NCI-H2029 treated with DMSO at 0.1 percent for 48 hours (cell line): ENCODE measurements at regions not wholly inside any gene's neighbourhood (a gene's known extent, or its start where the extent isn't known, plus 50 kb on each side); places are given as distances from the start of the nearest gene placed in this dataset.
"Not testable (repeated sequence)": the region's sequence is repeated elsewhere in the genome, so short reads cannot be mapped to it uniquely, and the experiment has no call there.

Experiments used
- DNase-seq: peaks from one replicate; lab custom pipeline; 2025; lab: John Stamatoyannopoulos, UW

DNA sequence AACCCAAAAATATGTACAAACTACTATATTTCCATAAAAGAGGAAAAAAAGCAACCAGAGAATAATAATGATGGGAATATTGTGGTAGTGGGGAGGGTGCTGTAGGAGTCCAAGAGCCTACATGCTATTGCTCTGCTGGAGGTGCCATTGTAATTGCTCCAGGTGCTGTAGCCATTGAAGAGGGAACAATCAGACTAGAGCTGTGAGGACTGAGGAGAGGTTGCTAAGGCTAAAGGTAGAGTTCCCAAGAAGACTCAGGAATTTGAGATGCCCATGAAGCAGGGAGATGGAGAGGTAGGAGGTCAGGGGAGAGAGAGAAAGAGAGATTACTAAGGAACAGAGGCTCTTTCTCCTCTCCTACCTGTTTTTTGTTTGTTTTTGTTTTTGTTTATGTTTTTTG, 394.0 kb downstream of the DMRTA1 start:
- DNase-seq, result no peak

DNA sequence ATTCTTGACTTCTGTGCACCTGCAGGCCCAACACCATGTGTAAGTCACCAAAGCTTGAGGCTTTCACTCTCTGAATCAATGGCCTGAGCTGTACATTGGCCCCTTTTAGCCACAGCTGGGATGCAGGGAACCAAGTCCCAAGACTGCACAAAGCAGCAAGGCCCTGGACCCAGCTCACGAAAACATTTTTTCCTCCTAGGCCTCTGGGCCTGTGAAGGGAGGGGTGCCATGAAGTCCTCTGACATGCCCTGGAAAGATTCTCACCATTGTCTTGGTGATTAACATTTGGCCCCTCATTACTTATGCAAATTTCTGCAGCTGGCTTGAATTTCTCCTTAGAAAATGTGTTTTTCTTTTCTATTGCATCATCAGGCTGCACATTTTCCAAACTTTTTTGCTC, 398.6 kb downstream of the DMRTA1 start:
- DNase-seq, result not testable (repeated sequence)

DNA sequence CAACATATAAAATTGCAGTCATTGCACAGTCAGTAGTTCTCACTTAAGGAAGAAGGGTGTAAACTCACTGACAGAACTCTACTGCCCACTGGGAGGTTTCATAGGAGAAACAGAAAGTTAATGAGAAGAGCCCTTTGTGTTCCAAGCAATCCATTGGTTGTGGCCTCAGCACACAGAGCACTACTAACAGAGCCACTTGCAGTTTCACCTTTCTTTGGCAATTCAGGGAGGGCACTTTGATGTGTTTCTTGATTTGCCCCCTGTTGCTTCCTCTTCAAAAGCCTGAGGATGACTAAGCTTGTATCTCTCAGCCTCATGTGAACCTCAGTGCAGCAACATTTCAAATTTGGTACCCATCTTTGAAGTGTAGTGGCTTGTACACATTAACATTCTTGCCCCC, 409.4 kb downstream of the DMRTA1 start:
- no peak for DNase-seq

DNA sequence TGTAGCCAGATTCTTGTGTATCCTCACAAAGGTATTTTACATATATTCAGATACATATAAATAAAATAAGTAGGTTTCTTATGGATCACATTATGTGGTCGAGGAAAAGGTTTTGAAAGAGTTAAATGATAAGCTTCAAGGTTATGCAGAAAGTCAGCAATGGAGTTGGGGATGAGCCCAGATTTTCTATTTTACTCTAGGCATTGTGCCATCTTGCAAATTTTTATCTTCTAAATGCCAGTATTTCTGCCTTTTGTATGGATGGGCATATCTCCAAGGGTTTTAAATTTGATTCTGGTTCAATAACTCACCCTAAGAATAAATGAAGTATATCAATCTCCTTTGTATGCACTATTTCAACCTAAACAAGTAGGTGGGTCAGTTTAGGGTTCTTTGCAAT, 410.7 kb downstream of the DMRTA1 start:
- DNase-seq, result no peak

DNA sequence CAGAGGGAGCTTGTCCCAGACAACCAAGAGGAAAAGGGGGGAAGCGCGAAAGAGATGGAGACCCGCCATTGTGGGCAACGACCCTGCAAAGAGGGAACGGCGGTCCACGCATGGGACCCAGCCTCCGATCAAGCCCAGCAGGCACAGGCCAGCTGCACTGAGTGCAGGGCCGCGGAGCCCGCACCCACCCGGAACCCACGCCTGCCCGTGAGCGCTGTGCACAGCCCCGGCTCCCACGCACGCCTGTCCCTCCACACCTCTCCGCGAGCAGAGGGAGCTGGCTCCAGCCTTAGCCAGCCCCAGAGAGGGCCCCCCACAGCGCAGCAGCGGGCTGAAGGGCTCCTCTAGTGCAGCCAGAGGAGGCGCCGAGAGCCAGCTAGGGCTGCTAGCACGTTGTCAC, 416.5 kb downstream of the DMRTA1 start:
- no peak for DNase-seq

DNA sequence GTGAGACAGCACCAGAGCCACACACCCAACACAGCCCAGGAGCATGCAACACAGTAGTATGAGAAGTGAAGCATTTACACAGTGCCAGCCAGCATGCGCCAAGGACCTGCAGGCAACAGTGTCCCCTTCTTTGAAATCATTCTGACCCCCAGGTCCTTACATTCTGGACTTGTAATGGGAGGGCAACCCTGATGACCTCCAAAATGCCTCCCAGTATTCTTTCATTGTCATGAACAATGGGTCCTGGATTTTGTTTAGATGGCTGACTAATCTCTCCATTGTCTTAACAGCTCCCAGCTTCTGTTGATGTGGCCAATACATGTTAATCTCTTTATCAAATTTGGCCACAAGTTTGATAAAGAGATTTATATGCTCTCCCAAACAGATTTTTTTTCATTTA, 417.1 kb downstream of the DMRTA1 start:
- DNase-seq, result no peak

DNA sequence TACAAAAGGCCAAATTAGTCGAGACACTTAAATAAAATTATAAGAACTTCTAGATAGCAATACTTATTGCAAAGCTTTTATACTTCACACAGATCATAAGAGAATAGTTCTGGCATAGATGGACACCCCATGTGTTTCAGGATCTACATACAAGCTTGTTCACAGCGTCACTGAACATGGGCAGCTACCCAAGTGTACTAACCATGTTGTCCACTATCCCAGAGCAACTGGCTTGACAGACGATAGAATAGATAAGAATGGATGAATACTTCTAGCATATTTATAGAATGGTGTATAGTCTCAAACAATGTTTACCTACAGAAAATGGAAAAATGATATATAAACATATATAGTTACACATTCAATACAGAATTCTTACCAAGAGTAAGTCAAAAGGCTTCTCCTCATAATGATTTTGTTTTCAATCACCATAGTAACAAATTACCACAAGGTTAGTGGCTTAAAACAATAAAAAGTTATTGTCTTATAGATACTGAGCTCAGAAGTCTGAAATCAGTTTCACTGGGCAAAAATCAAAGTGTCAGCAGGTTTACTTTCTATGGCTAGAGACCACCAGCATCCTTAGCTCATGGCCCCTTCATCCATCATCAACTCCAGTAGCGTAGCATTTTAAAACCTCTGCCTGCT, 446.7 kb downstream of the DMRTA1 start:
- DNase-seq, result no peak

DNA sequence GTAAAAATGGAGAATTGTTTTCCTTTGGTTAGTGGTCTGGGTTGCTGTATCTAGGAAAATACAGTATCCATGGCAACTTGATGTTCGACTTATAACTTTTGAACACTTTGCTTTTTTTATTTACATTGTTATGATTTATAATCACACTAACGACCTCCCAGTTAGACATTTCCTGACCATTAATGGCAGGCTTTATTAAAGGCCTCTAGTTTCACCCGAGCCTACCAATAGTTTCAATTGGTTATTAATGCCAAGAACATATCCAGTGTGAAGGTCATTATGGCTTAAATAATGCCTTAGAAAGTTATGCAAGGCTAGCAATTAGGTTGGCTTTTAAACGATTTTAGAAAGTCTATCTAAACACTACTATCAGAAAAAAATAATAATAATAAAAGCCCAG, 452.0 kb downstream of the DMRTA1 start:
- no peak for DNase-seq

DNA sequence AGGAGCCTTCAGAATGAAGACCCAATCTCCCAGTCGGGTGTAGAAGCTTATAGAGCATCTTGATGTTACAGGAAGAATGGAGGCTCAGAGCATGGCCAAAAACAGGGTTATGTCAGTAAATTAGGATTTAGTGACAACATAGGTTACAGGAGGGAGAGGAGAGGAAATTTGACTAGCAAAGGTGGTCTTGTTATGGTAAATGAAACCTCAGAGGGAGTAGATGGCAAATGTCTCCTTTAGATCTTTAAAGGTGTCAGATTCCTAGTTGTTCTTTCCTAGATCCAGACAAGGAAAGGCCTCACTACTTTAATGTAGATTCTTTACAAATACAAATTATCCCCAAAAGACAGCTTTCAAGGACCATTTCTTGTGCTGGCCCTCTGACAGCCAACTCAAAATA, 465.0 kb downstream of the DMRTA1 start:
- DNase-seq, result no peak

DNA sequence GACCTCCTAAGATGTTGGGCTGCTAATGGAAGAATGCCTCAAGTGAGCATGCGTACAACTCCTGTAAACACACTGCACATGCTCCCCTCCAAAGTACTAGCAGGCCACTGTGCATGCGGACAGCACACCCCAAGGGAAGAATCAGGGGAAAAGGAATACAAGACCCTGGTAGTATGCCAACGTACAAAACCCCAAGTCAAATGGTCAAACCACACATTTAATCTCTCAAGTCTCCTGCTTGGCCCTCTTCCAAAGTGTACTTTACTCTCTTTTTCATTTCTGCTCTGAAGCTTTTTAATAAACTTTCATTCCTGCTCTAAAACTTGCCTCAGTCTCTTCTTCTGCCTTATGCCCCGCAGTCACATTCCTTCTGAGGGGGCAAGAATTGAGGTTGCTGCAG, 466.4 kb downstream of the DMRTA1 start:
- no peak for DNase-seq

DNA sequence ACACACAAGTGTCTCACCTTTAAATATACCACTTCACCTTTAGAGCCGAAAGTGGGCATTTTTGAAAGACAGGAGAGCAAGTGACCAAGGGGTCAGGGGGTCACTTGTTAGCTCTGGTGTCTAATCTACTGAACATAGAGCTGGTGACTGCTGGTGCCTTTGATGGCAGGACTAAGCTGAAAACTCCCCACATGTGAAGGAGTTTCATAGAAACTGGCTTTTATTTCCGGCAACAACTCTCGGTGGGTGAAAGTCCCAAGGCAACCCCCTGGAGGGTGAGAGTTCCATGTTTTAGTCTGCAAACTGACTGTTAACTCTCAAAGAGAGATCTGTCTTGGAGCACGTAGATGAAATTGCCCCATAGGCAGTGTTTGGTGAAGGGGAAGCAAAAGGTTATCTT, 466.9 kb downstream of the DMRTA1 start:
- no peak for DNase-seq

DNA sequence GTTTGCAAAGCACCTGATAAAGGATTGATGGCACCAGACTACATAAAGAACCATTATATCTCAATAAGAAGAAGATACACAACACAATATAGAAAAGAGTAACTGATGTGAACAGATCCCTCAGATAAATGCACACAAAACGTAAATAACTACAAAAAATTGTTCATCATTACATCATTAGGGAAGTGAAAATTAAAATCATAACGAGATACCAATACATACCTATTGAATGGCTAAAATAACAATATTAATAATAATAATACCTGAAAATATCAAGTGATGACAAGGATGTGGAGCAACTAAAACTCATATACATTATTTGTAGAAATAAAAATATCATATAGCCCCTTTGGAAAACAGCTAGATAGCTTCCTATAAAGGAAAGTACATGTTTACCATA, 469.5 kb downstream of the DMRTA1 start:
- no peak for DNase-seq

DNA sequence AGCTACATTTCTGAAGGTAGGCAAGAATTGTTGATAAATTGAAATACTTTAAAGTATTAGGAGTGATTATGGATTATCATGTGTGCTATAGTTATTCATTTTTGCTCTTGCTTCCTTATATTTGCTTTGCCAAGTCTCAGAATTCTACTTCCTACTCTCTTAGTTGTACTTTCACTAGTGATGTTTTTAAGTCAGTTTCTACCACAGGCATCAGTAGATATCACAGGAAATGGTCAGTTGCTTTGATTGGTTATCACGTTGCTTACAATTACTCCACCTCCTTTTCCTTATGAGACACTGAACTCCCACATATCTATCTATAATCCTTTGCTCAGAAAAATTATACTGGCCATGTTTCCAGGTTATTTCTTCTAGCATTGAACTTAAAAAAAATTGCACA, 472.8 kb downstream of the DMRTA1 start:
- no peak for DNase-seq

DNA sequence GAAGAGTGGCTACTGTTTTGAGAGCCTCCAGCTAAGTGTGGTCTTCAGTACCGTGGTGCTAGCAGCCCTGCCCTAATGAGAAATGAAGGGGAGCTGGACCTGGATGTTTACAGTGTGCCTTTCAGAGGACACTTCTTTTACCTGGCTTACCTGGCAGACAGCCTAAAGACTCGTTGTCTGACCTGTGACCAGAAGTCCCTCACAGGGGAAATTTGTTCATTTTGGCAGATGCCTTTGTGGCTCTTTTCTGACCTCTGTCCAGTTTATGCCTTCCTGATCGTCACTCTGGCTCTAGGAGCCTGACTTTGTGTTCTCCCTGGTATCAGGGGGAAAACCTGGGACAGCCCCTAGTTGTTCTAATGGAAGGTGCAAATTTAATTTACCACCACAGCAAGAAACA, 475.1 kb downstream of the DMRTA1 start:
- no peak for DNase-seq

DNA sequence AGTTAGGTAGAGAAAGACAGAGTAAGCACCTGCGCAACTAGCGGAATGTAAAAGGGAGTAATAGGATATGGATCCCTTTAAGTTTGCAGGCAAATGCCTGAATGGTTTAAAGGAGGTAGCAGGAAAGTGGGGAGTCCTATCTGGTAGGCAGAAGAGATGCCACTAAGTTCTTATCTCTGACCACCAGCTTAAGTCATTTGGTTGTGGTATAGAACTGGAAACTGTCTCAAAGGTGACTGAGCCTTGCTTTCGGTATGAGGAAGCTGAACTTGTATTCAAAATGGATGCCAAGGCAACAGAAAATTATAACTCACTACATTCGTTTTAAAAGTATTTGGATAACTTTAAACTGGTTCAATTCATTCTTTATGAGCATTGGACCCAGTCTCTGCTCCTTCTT, 475.6 kb downstream of the DMRTA1 start:
- no peak for DNase-seq

DNA sequence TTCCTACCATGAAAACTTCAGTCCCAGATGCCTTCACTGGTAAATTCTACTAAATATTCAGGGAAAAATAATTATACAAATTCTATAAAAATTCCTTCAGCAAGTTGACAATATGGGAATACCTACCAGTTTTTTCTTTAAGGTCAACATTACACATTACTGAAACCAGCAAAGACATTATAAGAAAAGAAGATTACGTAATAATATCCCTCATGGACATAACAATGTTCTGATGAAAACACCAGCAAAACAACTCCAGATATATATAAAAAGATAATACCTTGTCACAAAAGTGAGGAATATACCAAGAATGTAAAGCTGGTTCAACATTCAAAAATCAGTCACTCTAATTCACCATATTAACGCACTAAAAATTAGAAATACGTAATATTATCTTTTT, 507.9 kb downstream of the DMRTA1 start:
- DNase-seq, result no peak

DNA sequence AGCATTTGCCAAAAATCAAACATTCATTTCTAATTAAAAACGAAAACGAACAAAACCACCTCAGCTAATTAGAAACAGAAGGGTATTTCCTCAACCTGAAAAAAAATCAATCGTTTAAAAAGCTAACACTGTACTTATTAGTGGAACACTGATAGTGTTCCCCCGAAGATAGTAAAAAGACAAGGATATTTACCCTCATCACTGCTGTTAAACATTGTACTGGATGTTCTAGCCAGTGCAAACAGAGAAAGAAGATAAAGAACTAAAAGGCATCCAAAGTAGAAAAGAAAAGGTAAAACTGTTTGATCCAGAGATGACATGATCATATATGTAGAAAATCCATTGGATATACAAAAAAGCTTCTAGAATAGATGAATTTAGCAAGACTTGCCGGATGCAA, 508.3 kb downstream of the DMRTA1 start:
- no peak for DNase-seq

DNA sequence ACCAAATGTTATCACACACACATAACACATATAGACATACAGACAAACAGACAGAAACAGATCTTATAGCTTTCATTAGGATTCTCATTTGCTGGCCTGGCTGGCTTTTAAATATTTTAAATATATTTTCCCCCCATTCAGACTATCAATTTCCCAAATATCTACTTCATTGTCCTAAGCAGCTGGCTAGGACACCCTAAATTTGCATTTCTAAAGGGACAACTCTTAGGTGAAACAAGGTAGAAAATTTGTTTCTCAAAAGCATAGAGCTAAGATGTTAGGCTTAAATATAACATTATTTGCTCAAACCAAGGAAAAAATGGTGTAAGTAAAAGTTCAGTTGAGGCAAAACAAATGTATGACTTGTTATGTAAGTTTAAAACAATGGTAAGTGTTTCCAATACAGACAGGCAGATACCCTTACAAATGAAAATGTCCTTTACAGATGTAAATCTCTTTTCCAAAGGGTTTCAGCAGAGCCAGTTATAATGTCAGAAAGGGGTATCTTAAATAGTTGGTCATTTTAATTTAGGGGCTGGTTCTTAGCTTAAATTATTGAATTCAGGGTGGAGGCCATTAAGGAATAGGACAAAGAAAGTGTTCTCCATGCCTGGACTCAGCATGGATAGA, 522.8 kb downstream of the DMRTA1 start:
- DNase-seq, result no peak

DNA sequence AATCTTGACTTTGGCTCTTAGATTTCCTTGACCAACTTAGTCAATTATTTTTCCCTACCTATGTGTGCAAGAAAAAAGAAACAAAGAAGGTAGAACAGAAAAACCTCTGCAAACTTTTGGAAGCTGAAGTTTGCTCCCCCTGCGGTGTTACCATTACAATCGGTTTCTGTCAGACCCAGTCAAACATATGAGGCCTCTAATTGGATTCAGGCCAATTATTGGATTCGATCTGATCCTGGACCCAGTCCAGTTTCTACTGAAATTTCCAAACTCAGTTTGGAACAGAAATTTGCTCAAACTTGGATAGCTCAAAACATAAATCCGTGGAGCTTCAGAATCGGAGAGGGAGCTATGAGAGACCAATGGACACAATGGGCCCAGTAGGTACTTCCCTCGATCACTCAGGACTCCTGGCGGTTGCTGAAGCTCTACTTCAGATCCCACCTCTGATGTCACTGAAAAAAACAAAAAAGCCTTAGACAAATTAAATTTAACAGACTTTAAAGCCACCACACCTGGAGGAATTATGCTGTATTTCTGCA, 523.9 kb downstream of the DMRTA1 start:
- DNase-seq, result no peak

DNA sequence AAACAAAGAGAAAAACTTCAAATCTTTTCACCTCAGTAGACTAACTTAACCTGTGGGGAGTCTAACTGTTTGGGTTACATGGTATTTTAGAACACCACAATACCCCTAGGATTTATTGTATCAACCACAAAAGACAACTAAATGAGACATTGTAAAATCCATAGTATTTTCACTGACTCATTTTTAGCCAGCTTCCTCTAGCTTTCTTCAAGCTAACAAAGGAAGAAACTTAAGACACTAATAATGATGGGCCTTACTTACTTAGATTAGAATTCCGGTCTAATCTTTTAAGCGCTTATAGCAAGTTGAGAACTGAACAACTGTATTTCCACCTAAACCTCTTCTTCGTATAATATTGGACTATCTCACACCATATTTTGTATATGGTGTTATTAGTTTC, 529.3 kb downstream of the DMRTA1 start:
- no peak for DNase-seq

DNA sequence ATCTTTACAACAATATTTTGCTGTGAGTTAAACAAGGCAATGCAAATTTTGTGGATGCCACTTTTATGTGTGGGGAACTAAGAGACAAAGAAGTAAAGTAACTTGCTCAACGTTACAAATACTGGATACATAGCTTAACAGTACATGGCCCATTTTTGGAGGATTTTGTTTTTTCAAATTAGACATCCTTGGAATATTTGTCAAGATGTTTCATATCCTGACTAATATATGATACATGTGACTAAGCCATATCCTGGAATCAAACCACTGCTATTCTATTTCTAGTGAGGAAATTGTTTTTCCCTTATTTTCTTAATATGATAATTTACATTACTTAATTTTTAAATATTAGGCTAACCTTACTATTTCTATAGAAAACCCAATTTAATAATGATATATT, 529.8 kb downstream of the DMRTA1 start:
- DNase-seq, result no peak

DNA sequence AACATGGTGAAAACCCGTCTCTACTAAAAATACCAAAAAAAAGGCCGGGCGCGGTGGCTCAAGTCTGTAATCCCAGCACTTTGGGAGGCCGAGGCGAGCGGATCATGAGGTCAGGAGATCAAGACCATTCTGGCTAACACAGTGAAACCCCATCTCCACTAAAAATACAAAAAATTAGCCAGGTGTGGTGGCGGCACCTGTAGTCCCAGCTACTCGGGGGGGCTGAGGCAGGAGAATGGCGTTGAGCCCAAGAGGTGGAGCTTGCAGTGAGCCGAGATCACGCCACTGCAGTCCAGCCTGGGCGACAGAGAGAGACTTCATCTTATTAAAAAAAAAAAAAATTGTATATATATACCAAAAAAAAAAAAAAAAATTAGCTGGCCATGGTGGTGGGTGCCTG, 533.8 kb downstream of the DMRTA1 start:
- DNase-seq, result not testable (repeated sequence)

DNA sequence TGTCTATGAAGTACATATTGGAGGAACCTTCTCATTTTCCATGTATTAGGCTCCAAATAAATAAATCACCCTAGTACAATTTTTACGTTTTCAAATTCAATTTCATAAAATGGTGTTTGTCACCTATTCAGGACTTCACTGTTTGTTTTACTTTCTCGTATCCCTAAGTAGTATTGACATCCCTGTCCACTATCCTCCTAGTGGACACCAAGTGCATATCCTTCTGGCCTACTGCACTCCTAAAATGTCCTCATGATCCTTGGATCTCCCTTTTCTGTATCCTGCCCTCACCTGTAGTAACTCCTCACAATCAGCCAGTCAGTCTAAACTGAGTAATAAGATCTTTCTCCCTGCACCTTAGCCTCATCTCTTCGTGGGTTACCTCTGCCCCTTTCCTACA, 539.9 kb downstream of the DMRTA1 start:
- no peak for DNase-seq

DNA sequence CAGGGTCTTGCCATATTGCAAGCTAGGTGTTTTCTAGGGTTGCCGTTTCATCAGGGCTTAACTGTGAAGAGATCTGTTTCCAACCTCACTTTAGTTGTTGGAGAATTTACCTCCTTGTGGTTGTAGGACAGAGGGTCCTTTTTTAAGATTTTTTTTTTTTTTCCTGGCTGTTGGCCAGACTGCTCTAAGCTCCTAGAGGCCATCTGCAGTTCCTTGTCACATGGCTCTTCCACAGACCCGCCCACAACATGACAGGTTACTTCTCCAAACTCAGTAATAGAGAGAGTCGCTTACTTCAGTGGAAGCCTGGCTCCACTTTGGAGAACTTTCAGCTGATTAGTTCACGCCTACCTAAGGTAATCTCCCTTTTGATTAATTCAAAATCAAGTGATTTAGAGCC, 543.7 kb downstream of the DMRTA1 start:
- DNase-seq, result no peak
